ENCODE measurements at regions not wholly inside any gene's neighbourhood (a gene's known extent, or its start where the extent isn't known, plus 50 kb on each side); places are given as distances from the start of the nearest gene placed in this dataset.
"Not testable (repeated sequence)": the region's sequence is repeated elsewhere in the genome, so short reads cannot be mapped to it uniquely, and the experiment has no call there.

GRCh38 chr12:43198608-43199007 is 353.4 kb downstream of the ADAMTS20 start:
- H3K4me3 ChIP-seq, result no peak overlapping the region
- H3K27ac ChIP-seq, result no peak overlapping the region
- DNase-seq, result no peak
- no peaks in the 10 kb centered on the region for H3K36me3 ChIP-seq
- 80 to 86% methylated on average over 2 of the region's 2 CpGs for WGBS, 2 donors
- H3K27me3 ChIP-seq, result no peaks in the 10 kb centered on the region
- ATAC-seq, result no peak
- no peak for TF ChIP-seq CTCF (IDR thresholded peaks at IDR 0.05)
- H3K4me1 ChIP-seq, result no peaks in the 10 kb centered on the region
- no peak for FAIRE-seq
- no peaks in the 10 kb centered on the region for H3K9me3 ChIP-seq
- intact Hi-C loops (cut with DNase I), result no loop called here

GRCh38 chr12:43196268-43196907 is 355.6 kb downstream of the ADAMTS20 start:
- TF ChIP-seq CTCF (IDR thresholded peaks at IDR 0.05), result no peak
- FAIRE-seq, result no peak
- H3K9me3 ChIP-seq, result no peaks in the 10 kb centered on the region
- ATAC-seq, result no peak
- H3K36me3 ChIP-seq, result no peaks in the 10 kb centered on the region
- H3K27ac ChIP-seq, result no peak overlapping the region
- H3K27me3 ChIP-seq, result no peaks in the 10 kb centered on the region
- H3K4me1 ChIP-seq, result no peaks in the 10 kb centered on the region
- intact Hi-C loops (cut with DNase I), result no loop called here
- 86 to 92% methylated on average over 2 of the region's 2 CpGs for WGBS, 2 donors
- no peak for DNase-seq
- H3K4me3 ChIP-seq, result no peak overlapping the region

- WGBS, 2 donors, result 63 to 73% methylated on average over 2 of the region's 2 CpGs
- H3K4me1 ChIP-seq; intact Hi-C loops (cut with DNase I); H3K27ac ChIP-seq; FAIRE-seq; DNase-seq; ATAC-seq; H3K4me3 ChIP-seq; H3K36me3 ChIP-seq; H3K27me3 ChIP-seq; H3K9me3 ChIP-seq: not testable (repeated sequence)
These were observed 358.9 kb downstream of the ADAMTS20 start for GRCh38 chr12:43193096-43193495.

GRCh38 chr12:43192442-43192841 is 359.6 kb downstream of the ADAMTS20 start:
- 59 to 75% methylated on average over 2 of the region's 2 CpGs for WGBS, 2 donors
- H3K27me3 ChIP-seq; DNase-seq; H3K4me3 ChIP-seq; H3K27ac ChIP-seq; FAIRE-seq; H3K9me3 ChIP-seq; H3K36me3 ChIP-seq; H3K4me1 ChIP-seq; ATAC-seq; intact Hi-C loops (cut with DNase I): not testable (repeated sequence)

- DNase-seq (no peak), ATAC-seq (no peak), FAIRE-seq (no peak)
- H3K27me3 ChIP-seq, result no peaks in the 10 kb centered on the region
- no peak overlapping the region for H3K4me3 ChIP-seq
- no peak for TF ChIP-seq CTCF (IDR thresholded peaks at IDR 0.05)
- 77 to 81% methylated on average over 4 of the region's 4 CpGs for WGBS, 2 donors
- intact Hi-C loops (cut with DNase I), result no loop called here
- no peaks in the 10 kb centered on the region for H3K4me1 ChIP-seq
- no peak overlapping the region for H3K27ac ChIP-seq
- H3K36me3 ChIP-seq, result no peaks in the 10 kb centered on the region
- H3K9me3 ChIP-seq, result no peaks in the 10 kb centered on the region
These were observed 371.8 kb downstream of the ADAMTS20 start for GRCh38 chr12:43180242-43180641.

GRCh38 chr12:43179486-43179885 is 372.5 kb downstream of the ADAMTS20 start:
- Histone ChIP-seq H3K4me1 (no peaks in the 10 kb centered on the region), H3K4me3 (no peak overlapping the region), H3K27ac (no peak overlapping the region), H3K27me3 (no peaks in the 10 kb centered on the region), H3K36me3 (no peaks in the 10 kb centered on the region), H3K9me3 (no peaks in the 10 kb centered on the region)
- intact Hi-C loops (cut with DNase I), result no loop called here
- TF ChIP-seq CTCF (IDR thresholded peaks at IDR 0.05), result no peak
- 67 to 77% methylated on average over 1 of the region's 1 CpG for WGBS, 2 donors
- ATAC-seq, result no peak
- no peak for FAIRE-seq
- DNase-seq, result no peak
